KMS-11 (cell line): ENCODE measurements at regions not wholly inside any gene's neighbourhood (a gene's known extent, or its start where the extent isn't known, plus 50 kb on each side); places are given as distances from the start of the nearest gene placed in this dataset.

Source experiments
- H2AFZ ChIP-seq: fragments of 200-600 bp; sonication (generic); 2 replicates; pipeline ENCODE4 v1.6.1; 2016; ENCODE audit warnings: antibody characterized with exemption, mixed run types, low read depth
- H3K27ac ChIP-seq: fragments of 200-600 bp; sonication (generic); 2 replicates; pipeline ENCODE4 v1.6.1; 2016; ENCODE audit warnings: mild to moderate bottlenecking, mixed run types
- H3K27me3 ChIP-seq: fragments of 200-600 bp; sonication (generic); 2 replicates; pipeline ENCODE4 v1.6.1; 2017; ENCODE audit warnings: mild to moderate bottlenecking, low read depth, mixed run types, moderate library complexity; ENCODE audit not compliant: insufficient read depth
- H3K36me3 ChIP-seq: fragments of 200-600 bp; sonication (generic); 2 replicates; pipeline ENCODE4 v1.6.1; 2017; ENCODE audit warnings: mild to moderate bottlenecking, mixed run types; ENCODE audit not compliant: insufficient read depth
- H3K4me1 ChIP-seq: fragments of 200-600 bp; sonication (generic); 2 replicates; pipeline ENCODE4 v1.6.1; 2016; ENCODE audit warnings: mild to moderate bottlenecking, low read depth, mixed run types; ENCODE audit not compliant: poor library complexity, severe bottlenecking
- H3K4me2 ChIP-seq: fragments of 200-600 bp; sonication (generic); 2 replicates; pipeline ENCODE4 v1.7.0; 2016; ENCODE audit warnings: mild to moderate bottlenecking, mixed run types
- H3K4me3 ChIP-seq: fragments of 200-600 bp; sonication (generic); IDR thresholded peaks from 2 replicates; pipeline ENCODE4 v1.6.1; 2017; ENCODE audit warnings: low read depth, low read length, mixed read lengths; ENCODE audit not compliant: insufficient read depth
- H3K79me2 ChIP-seq: fragments of 200-600 bp; sonication (generic); 2 replicates; pipeline ENCODE4 v1.6.1; 2016; ENCODE audit warnings: low read depth, mixed run types; ENCODE audit not compliant: insufficient read depth
- H3K9ac ChIP-seq: fragments of 200-600 bp; sonication (generic); 2 replicates; pipeline ENCODE4 v1.6.1; 2016; ENCODE audit warnings: mild to moderate bottlenecking, mixed run types
- H4K20me1 ChIP-seq: fragments of 200-600 bp; sonication (generic); 2 replicates; pipeline ENCODE4 v1.6.1; 2016; ENCODE audit warnings: mild to moderate bottlenecking, mixed run types; ENCODE audit not compliant: insufficient read depth
- TF ChIP-seq, protein P1 (sequence below): fragments of 200-600 bp; sonication (generic); conservative IDR thresholded peaks from 2 replicates; pipeline ENCODE4 v1.6.1; 2017; ENCODE audit warnings: low read depth, mild to moderate bottlenecking, antibody characterized with exemption, low read length, moderate library complexity, mixed read lengths

GRCh38 chr13:19061278-19061677 lies 120.3 kb downstream of the TUBA3C start:
- TF ChIP-seq, protein P1, sequence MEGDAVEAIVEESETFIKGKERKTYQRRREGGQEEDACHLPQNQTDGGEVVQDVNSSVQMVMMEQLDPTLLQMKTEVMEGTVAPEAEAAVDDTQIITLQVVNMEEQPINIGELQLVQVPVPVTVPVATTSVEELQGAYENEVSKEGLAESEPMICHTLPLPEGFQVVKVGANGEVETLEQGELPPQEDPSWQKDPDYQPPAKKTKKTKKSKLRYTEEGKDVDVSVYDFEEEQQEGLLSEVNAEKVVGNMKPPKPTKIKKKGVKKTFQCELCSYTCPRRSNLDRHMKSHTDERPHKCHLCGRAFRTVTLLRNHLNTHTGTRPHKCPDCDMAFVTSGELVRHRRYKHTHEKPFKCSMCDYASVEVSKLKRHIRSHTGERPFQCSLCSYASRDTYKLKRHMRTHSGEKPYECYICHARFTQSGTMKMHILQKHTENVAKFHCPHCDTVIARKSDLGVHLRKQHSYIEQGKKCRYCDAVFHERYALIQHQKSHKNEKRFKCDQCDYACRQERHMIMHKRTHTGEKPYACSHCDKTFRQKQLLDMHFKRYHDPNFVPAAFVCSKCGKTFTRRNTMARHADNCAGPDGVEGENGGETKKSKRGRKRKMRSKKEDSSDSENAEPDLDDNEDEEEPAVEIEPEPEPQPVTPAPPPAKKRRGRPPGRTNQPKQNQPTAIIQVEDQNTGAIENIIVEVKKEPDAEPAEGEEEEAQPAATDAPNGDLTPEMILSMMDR = no peak

GRCh38 chr13:19060311-19061002 lies 121.2 kb downstream of the TUBA3C start:
- Histone ChIP-seq H3K79me2 (no peaks in the 10 kb centered on the region), H3K27ac (no peak overlapping the region), H3K9ac (no peak overlapping the region), H3K36me3 (no peaks in the 10 kb centered on the region), H3K4me3 (no peak overlapping the region), H3K4me1 (no peaks in the 10 kb centered on the region), H3K4me2 (no peak overlapping the region), H3K27me3 (no peaks in the 10 kb centered on the region), H4K20me1 (no peaks in the 10 kb centered on the region), H2AFZ (no peak overlapping the region)
- TF ChIP-seq, protein P1 = no peak

More at GRCh38 chr13:19061278-19061677, 120.3 kb downstream of the TUBA3C start:
- Histone ChIP-seq H3K36me3 (no peaks in the 10 kb centered on the region), H3K4me2 (no peak overlapping the region), H4K20me1 (no peaks in the 10 kb centered on the region), H3K27ac (no peak overlapping the region), H3K4me3 (no peak overlapping the region), H3K27me3 (no peaks in the 10 kb centered on the region), H3K9ac (no peak overlapping the region), H2AFZ (no peak overlapping the region), H3K79me2 (no peaks in the 10 kb centered on the region), H3K4me1 (no peaks in the 10 kb centered on the region)

DNA sequence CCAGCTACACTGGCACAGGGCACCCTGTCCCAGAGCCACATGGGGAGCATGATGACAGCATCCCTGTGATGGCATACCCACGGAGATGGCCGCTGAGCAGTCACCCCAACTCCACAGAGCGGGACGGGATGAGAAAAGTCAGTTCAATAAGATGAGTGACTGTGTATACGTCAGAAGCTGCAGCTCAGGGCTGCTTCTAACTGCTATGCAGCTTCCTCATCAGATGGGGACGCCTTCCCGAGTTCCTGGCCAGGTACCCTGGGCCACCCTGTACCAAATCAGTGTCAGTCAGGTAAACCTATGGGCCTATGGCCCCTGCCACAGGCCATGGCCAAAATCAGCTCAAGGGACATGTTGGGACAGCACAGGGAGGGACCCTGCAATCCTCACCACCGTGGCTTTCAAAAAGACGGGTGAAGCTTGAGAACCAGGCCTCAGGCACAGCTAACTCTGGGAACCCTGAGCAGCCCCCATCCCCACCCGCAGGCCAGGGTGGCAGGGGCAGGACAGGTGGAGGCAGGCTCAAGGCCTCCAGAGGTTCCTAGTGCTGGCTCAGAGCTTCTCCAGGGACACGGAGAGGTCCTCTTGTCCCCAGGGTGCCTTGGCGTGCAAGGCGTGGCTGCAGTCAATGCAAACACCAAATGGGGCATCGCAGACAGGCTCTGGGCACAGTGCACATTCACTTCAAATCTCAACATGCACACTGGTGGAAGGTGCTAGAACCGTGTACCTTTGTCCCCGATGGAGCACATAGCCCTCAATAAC lies 122.4 kb downstream of the TUBA3C start:
- Histone ChIP-seq H3K79me2 (no peaks in the 10 kb centered on the region), H3K4me3 (no peak overlapping the region), H3K4me2 (no peak overlapping the region), H4K20me1 (no peaks in the 10 kb centered on the region), H3K36me3 (no peaks in the 10 kb centered on the region), H3K27ac (no peak overlapping the region), H3K9ac (no peak overlapping the region), H3K27me3 (no peaks in the 10 kb centered on the region), H2AFZ (no peak overlapping the region), H3K4me1 (no peaks in the 10 kb centered on the region)
- TF ChIP-seq, protein P1 = no peak

DNA sequence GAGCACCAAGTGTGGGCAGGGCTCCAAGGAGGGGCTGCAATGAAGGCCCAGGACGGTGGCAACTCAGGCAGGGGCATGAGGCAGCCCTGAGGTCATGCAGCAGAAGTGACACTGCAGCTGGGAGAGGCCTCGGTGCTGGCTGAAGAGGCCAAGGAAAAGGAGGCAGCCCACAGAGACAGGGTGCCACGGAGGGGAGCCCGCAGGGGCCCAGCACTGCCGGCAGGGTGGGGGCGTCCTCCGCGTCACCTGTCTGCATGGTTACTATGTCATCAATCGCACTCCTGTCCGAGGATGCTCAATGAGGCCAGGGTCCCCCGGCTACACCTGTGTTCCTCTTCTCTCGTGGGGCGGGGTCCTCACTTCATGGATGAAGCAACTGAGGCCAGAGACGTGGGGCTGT lies 123.1 kb downstream of the TUBA3C start:
- Histone ChIP-seq H2AFZ (no peak overlapping the region), H3K36me3 (no peaks in the 10 kb centered on the region), H3K9ac (no peak overlapping the region), H3K4me3 (no peak overlapping the region), H3K79me2 (no peaks in the 10 kb centered on the region), H3K4me2 (no peak overlapping the region), H3K27ac (no peak overlapping the region), H4K20me1 (no peaks in the 10 kb centered on the region), H3K4me1 (no peaks in the 10 kb centered on the region), H3K27me3 (no peaks in the 10 kb centered on the region)
- TF ChIP-seq, protein P1 = no peak
